Neural progenitor cell (in vitro differentiated cells): ENCODE measurements at regions not wholly inside any gene's neighbourhood (a gene's known extent, or its start where the extent isn't known, plus 50 kb on each side); places are given as distances from the start of the nearest gene placed in this dataset.

Source experiments
- EZH2 ChIP-seq: fragments of 200-600 bp; sonication (generic); IDR thresholded peaks from 2 replicates; pipeline ENCODE4 v1.6.1; 2017; ENCODE audit warnings: antibody characterized with exemption, mild to moderate bottlenecking, moderate library complexity
- TF ChIP-seq, protein P1 (sequence below): fragments of 200-600 bp; sonication (generic); IDR thresholded peaks from 2 replicates; pipeline ENCODE4 v1.5.1; 2017; ENCODE audit warnings: antibody characterized with exemption, mild to moderate bottlenecking

- TF ChIP-seq, protein P1, sequence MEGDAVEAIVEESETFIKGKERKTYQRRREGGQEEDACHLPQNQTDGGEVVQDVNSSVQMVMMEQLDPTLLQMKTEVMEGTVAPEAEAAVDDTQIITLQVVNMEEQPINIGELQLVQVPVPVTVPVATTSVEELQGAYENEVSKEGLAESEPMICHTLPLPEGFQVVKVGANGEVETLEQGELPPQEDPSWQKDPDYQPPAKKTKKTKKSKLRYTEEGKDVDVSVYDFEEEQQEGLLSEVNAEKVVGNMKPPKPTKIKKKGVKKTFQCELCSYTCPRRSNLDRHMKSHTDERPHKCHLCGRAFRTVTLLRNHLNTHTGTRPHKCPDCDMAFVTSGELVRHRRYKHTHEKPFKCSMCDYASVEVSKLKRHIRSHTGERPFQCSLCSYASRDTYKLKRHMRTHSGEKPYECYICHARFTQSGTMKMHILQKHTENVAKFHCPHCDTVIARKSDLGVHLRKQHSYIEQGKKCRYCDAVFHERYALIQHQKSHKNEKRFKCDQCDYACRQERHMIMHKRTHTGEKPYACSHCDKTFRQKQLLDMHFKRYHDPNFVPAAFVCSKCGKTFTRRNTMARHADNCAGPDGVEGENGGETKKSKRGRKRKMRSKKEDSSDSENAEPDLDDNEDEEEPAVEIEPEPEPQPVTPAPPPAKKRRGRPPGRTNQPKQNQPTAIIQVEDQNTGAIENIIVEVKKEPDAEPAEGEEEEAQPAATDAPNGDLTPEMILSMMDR: no peak
- no peak for TF ChIP-seq EZH2
These were observed 90.5 kb downstream of the ASB1 start for GRCh38 chr2:238517209-238517608.
